ENCODE measurements at regions not wholly inside any gene's neighbourhood (a gene's known extent, or its start where the extent isn't known, plus 50 kb on each side); places are given as distances from the start of the nearest gene placed in this dataset.

DNA sequence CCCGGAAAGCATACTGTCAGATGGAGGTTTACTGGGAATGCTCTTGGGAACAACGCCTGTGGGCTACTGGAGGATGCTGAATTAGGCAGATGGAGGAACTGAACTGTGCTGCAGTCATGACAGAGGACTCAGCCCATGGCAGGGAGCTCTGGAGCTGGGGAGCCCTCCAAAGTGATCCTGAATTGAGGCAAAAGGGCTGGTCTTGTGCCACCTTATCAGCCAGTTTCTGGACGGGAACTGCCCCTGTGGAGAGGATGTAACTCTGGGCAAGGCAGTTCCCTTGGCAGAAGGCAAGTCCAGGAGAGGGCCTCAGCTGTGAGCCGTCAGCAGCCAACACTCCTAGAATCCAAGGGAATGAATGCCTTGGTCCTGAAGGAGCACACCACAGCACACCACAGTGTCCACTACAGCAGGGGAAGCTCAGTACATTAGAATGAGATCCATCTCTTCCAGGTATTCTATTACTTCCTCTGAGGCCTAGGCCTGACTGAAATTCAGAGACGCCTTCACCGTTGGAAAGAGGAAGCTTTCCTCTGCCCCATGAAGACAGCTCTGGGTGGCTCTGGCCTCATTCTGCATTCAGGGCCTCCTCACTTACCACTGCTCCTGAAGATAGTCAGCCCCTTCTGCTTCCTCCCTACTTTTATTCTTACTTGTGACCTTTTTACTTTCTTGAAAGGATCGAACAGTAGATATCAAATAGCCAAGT, 139.6 kb upstream of the GPR26 start:
- peak; percentile 25 to 32 (median 29) for DNase-seq
- Histone ChIP-seq H2AFZ (ENCODE audit: insufficient read depth, low read depth, low read length, poor library complexity, severe bottlenecking) (no peak overlapping the region), H3K27ac (ENCODE audit: low read depth in 1 of 2, low read length in 2 of 2) (peak overlapping the region in 1 of 2 donors; percentile 46), H3K4me3 (replicated peaks in 1 of 3; ENCODE audit: low read depth in 2 of 3, low read length in 3 of 3) (no peak overlapping the region), H3K9ac (ENCODE audit: insufficient read depth, low read length, poor library complexity, severe bottlenecking) (no peak overlapping the region), H3K27me3 (ENCODE audit: control insufficient read depth in 2 of 2, insufficient read depth in 2 of 2, low read length in 2 of 2) (no peaks in the 10 kb centered on the region), H3K36me3 (replicated peaks in 1 of 2; ENCODE audit: control insufficient read depth in 1 of 2, insufficient read depth in 2 of 2, low read length in 2 of 2) (no peaks in the 10 kb centered on the region), H3K4me1 (ENCODE audit: control insufficient read depth in 1 of 2, insufficient read depth in 2 of 2, low read length in 2 of 2) (peaks cover 26 to 38% of the 10 kb centered on the region in 2 donors), H3K9me3 (replicated peaks in 1 of 2; ENCODE audit: control insufficient read depth in 1 of 2, insufficient read depth in 1 of 2, low read length in 2 of 2) (no peaks in the 10 kb centered on the region), H3K79me2 (ENCODE audit: insufficient read depth, low read length) (no peaks in the 10 kb centered on the region), H3K4me2 (replicated peaks; ENCODE audit: extremely low read depth, low read length, poor library complexity, severe bottlenecking) (no peak overlapping the region), H4K20me1 (ENCODE audit: insufficient read depth, low read length) (no peaks in the 10 kb centered on the region)
- TF ChIP-seq, protein P1, sequence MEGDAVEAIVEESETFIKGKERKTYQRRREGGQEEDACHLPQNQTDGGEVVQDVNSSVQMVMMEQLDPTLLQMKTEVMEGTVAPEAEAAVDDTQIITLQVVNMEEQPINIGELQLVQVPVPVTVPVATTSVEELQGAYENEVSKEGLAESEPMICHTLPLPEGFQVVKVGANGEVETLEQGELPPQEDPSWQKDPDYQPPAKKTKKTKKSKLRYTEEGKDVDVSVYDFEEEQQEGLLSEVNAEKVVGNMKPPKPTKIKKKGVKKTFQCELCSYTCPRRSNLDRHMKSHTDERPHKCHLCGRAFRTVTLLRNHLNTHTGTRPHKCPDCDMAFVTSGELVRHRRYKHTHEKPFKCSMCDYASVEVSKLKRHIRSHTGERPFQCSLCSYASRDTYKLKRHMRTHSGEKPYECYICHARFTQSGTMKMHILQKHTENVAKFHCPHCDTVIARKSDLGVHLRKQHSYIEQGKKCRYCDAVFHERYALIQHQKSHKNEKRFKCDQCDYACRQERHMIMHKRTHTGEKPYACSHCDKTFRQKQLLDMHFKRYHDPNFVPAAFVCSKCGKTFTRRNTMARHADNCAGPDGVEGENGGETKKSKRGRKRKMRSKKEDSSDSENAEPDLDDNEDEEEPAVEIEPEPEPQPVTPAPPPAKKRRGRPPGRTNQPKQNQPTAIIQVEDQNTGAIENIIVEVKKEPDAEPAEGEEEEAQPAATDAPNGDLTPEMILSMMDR (IDR thresholded peaks at IDR 0.05), result no peak
- H3K36me3 Mint-ChIP-seq, result no peaks in the 10 kb centered on the region
- H3K27me3 Mint-ChIP-seq (ENCODE audit: low read depth in 3 of 3), result peaks cover 4 to 5% (median 5%) of the 10 kb centered on the region in 3 donors
- peak overlapping the region in 3 of 7 donors; percentile 61 to 76 (median 73) for H3K27ac Mint-ChIP-seq
- H3K4me1 Mint-ChIP-seq, result peaks cover 34% of the 10 kb centered on the region
- WGBS (ENCODE audit: insufficient coverage), result 94% methylated on average over 4 of the region's 7 CpGs
- peaks cover 0 to 4% (median 0%) of the 10 kb centered on the region in 7 donors for H3K9me3 Mint-ChIP-seq
- intact Hi-C loops (cut with micrococcal nuclease), result no loop called here
- no peak overlapping the region for H3K4me3 Mint-ChIP-seq

DNA sequence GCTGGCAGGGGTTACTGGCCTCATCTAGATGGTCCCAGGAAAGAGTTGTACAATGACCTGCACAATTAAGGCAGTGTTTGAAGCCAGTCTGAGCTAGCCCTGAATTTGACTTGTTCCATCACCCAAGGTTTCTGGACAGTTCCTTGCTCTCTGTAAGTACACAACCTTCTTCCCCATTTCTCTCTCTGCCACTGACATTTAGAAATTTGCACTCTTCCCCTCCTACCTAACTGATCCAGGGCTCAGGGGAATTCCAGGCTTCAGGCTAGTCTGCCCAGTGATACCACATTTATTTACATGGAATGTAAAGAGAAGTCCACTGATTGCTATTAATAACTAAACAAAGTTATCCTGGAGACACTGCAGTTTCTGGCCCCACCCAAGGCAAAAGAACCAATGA, 139.0 kb upstream of the GPR26 start:
- Histone ChIP-seq H3K27me3 (ENCODE audit: control insufficient read depth in 2 of 2, insufficient read depth in 2 of 2, low read length in 2 of 2) (no peaks in the 10 kb centered on the region), H3K9me3 (replicated peaks in 1 of 2; ENCODE audit: control insufficient read depth in 1 of 2, insufficient read depth in 1 of 2, low read length in 2 of 2) (no peaks in the 10 kb centered on the region), H3K4me2 (replicated peaks; ENCODE audit: extremely low read depth, low read length, poor library complexity, severe bottlenecking) (no peak overlapping the region), H3K36me3 (replicated peaks in 1 of 2; ENCODE audit: control insufficient read depth in 1 of 2, insufficient read depth in 2 of 2, low read length in 2 of 2) (no peaks in the 10 kb centered on the region), H2AFZ (ENCODE audit: insufficient read depth, low read depth, low read length, poor library complexity, severe bottlenecking) (no peak overlapping the region), H3K4me1 (ENCODE audit: control insufficient read depth in 1 of 2, insufficient read depth in 2 of 2, low read length in 2 of 2) (peaks cover 26 to 38% of the 10 kb centered on the region in 2 donors), H3K4me3 (replicated peaks in 1 of 3; ENCODE audit: low read depth in 2 of 3, low read length in 3 of 3) (no peak overlapping the region), H3K27ac (ENCODE audit: low read depth in 1 of 2, low read length in 2 of 2) (peak overlapping the region in 1 of 2 donors; percentile 46), H3K79me2 (ENCODE audit: insufficient read depth, low read length) (no peaks in the 10 kb centered on the region), H3K9ac (ENCODE audit: insufficient read depth, low read length, poor library complexity, severe bottlenecking) (no peak overlapping the region), H4K20me1 (ENCODE audit: insufficient read depth, low read length) (no peaks in the 10 kb centered on the region)
- Mint-ChIP-seq H3K36me3 (peaks cover 0 to 2% of the 10 kb centered on the region in 2 donors), H3K9me3 (peaks cover 0 to 8% (median 2%) of the 10 kb centered on the region in 7 donors), H3K4me1 (peaks cover 34% of the 10 kb centered on the region), H3K27ac (peak overlapping the region in 5 of 7 donors; percentile 54 to 91 (median 73)), H3K27me3 (ENCODE audit: low read depth in 3 of 3) (peaks cover 2 to 4% (median 3%) of the 10 kb centered on the region in 3 donors), H3K4me3 (no peak overlapping the region)
- DNase-seq, result peak; percentile 5 to 52 (median 8)
- TF ChIP-seq, protein P1 (IDR thresholded peaks at IDR 0.05), result no peak
- intact Hi-C loops (cut with micrococcal nuclease), result no loop called here
